Neural cell (in vitro differentiated cells): ENCODE measurements at regions not wholly inside any gene's neighbourhood (a gene's known extent, or its start where the extent isn't known, plus 50 kb on each side); places are given as distances from the start of the nearest gene placed in this dataset.

ENCODE experiments used
- H2AFZ ChIP-seq: fragments of 200-600, 300-800 bp; sonication (generic), shearing (Covaris generic); 2 replicates; pipeline ENCODE4 v1.6.0; 2014; ENCODE audit warnings: low read depth, mild to moderate bottlenecking, antibody characterized with exemption, low read length, moderate library complexity
- H3F3A ChIP-seq: fragments of 200-600 bp; shearing (Covaris generic); 2 replicates; pipeline ENCODE4 v1.6.1; 2016; ENCODE audit warnings: mild to moderate bottlenecking, moderate library complexity, mixed read lengths, antibody characterized with exemption, low read length; ENCODE audit not compliant: insufficient read depth, poor library complexity, severe bottlenecking
- H3K27ac ChIP-seq: fragments of 200-600, 300-800 bp; sonication (generic), shearing (Covaris generic); 2 replicates; pipeline ENCODE4 v1.5.1; 2014; ENCODE audit warnings: mild to moderate bottlenecking, low read length, moderate library complexity
- H3K27me3 ChIP-seq: fragments of 300-800, 200-600 bp; sonication (generic), shearing (Covaris generic); 2 replicates; pipeline ENCODE4 v1.6.0; 2014; ENCODE audit warnings: mild to moderate bottlenecking, low read depth, low read length, moderate library complexity; ENCODE audit not compliant: insufficient read depth
- H3K36me3 ChIP-seq: fragments of 300-800, 200-600 bp; sonication (generic), shearing (Covaris generic); 2 replicates; pipeline ENCODE4 v1.5.1; 2014; ENCODE audit warnings: mild to moderate bottlenecking, antibody characterized with exemption, low read length, moderate library complexity; ENCODE audit not compliant: insufficient read depth
- H3K4me2 ChIP-seq: fragments of 300-800, 200-600 bp; sonication (generic), shearing (Covaris generic); 2 replicates; pipeline ENCODE4 v1.6.0; 2014; ENCODE audit warnings: mild to moderate bottlenecking, low read length
- H3K4me3 ChIP-seq: fragments of 300-800, 200-600 bp; sonication (generic), shearing (Covaris generic); 2 replicates; pipeline ENCODE4 v1.5.1; 2014; ENCODE audit warnings: mild to moderate bottlenecking, low read length, moderate library complexity
- H3K79me2 ChIP-seq: fragments of 200-600 bp; shearing (Covaris generic); replicated peaks from 2 replicates; pipeline ENCODE4 v1.6.0; 2014; ENCODE audit warnings: mild to moderate bottlenecking, low read length, moderate library complexity; ENCODE audit not compliant: insufficient read depth
- H3K9ac ChIP-seq: fragments of 300-800, 200-600 bp; sonication (generic), shearing (Covaris generic); 2 replicates; pipeline ENCODE4 v1.6.1; 2016; ENCODE audit warnings: mild to moderate bottlenecking, low read length, mixed read lengths
- H3K9me2 ChIP-seq: fragments of 200-600 bp; shearing (Covaris generic); 2 replicates; pipeline ENCODE4 v1.6.1; 2016; ENCODE audit warnings: mild to moderate bottlenecking, low read length, mixed read lengths; ENCODE audit not compliant: insufficient read depth
- H3K9me3 ChIP-seq: fragments of 200-600, 300-800 bp; sonication (generic), shearing (Covaris generic); 2 replicates; pipeline ENCODE4 v1.6.1; 2016; ENCODE audit warnings: mild to moderate bottlenecking, mixed run types, low read length, moderate library complexity, mixed read lengths
- H4K20me1 ChIP-seq: fragments of 200-600 bp; shearing (Covaris generic); 2 replicates; pipeline ENCODE4 v1.6.1; 2016; ENCODE audit warnings: mild to moderate bottlenecking, mixed run types; ENCODE audit not compliant: insufficient read depth
- CTCF ChIP-seq: fragments of 450-650 bp; IDR thresholded peaks from 2 replicates; pipeline ENCODE4 v1.5.1; 2014; ENCODE audit warnings: antibody characterized with exemption, mild to moderate bottlenecking, moderate library complexity; ENCODE audit not compliant: poor library complexity, severe bottlenecking
- EP300 ChIP-seq: fragments of 450-650 bp; conservative IDR thresholded peaks from 2 replicates; pipeline ENCODE4 v1.6.1; 2014; ENCODE audit warnings: antibody characterized with exemption, mild to moderate bottlenecking, moderate library complexity; ENCODE audit not compliant: poor library complexity, severe bottlenecking
- EZH2 ChIP-seq: fragments of 200-600, 300-800 bp; shearing (Covaris generic), sonication (generic); IDR thresholded peaks from 2 replicates; pipeline ENCODE4 v1.6.1; 2014; ENCODE audit warnings: antibody characterized with exemption, low read length, borderline replicate concordance, mild to moderate bottlenecking; ENCODE audit not compliant: insufficient read depth, poor library complexity, severe bottlenecking
- MXI1 ChIP-seq: fragments of 450-650 bp; conservative IDR thresholded peaks from 2 replicates; pipeline ENCODE4 v1.6.1; 2014; ENCODE audit warnings: antibody characterized with exemption, mild to moderate bottlenecking; ENCODE audit not compliant: poor library complexity, severe bottlenecking
- POLR2AphosphoS5 ChIP-seq: IDR thresholded peaks from 2 replicates; pipeline ENCODE4 v1.6.1; 2012
- RAD21 ChIP-seq: fragments of 450-650 bp; conservative IDR thresholded peaks from 2 replicates; pipeline ENCODE4 v1.6.1; 2014; ENCODE audit warnings: antibody characterized with exemption, mild to moderate bottlenecking, moderate library complexity
- REST ChIP-seq: IDR thresholded peaks from 2 replicates; pipeline ENCODE4 v1.6.1; 2012; ENCODE audit warnings: borderline replicate concordance
- SMC3 ChIP-seq: fragments of 450-650 bp; conservative IDR thresholded peaks from 2 replicates; pipeline ENCODE4 v1.6.1; 2014; ENCODE audit warnings: antibody characterized with exemption, mild to moderate bottlenecking, moderate library complexity; ENCODE audit not compliant: poor library complexity
- TAF1 ChIP-seq: IDR thresholded peaks from 2 replicates; pipeline ENCODE4 v1.6.1; 2012; ENCODE audit warnings: low read depth

- Histone ChIP-seq H3K4me3 (no peak overlapping the region), H3K27ac (no peak overlapping the region), H3K79me2 (no peaks in the 10 kb centered on the region), H3K27me3 (no peaks in the 10 kb centered on the region), H3K36me3 (no peaks in the 10 kb centered on the region), H4K20me1 (no peaks in the 10 kb centered on the region), H3K9ac (no peak overlapping the region), H2AFZ (no peak overlapping the region), H3F3A (peaks cover 7% of the 10 kb centered on the region), H3K9me3 (no peaks in the 10 kb centered on the region), H3K4me2 (no peak overlapping the region), H3K9me2 (no peaks in the 10 kb centered on the region)
- TF ChIP-seq TAF1, result no peak
- TF ChIP-seq REST, result no peak
- TF ChIP-seq EZH2, result no peak
- no peak for TF ChIP-seq RAD21
- no peak for TF ChIP-seq POLR2AphosphoS5
- no peak for TF ChIP-seq CTCF
- no peak for TF ChIP-seq EP300
- TF ChIP-seq MXI1, result no peak
- no peak for TF ChIP-seq SMC3
Observed at GRCh38 chr10:78976825-78977755, 91.7 kb upstream of the ZMIZ1 start.

- H3K27ac ChIP-seq, result no peak overlapping the region
- no peaks in the 10 kb centered on the region for H3K79me2 ChIP-seq
- no peak overlapping the region for H3K4me2 ChIP-seq
- no peaks in the 10 kb centered on the region for H4K20me1 ChIP-seq
- no peaks in the 10 kb centered on the region for H3K9me3 ChIP-seq
- H3K9me2 ChIP-seq, result no peaks in the 10 kb centered on the region
- no peak for TF ChIP-seq CTCF
- no peak for TF ChIP-seq TAF1
- TF ChIP-seq SMC3, result no peak
- TF ChIP-seq EP300, result no peak
- TF ChIP-seq REST, result no peak
- no peak for TF ChIP-seq POLR2AphosphoS5
- TF ChIP-seq MXI1, result no peak
- no peak for TF ChIP-seq RAD21
- no peak for TF ChIP-seq EZH2
- no peaks in the 10 kb centered on the region for H3K27me3 ChIP-seq
- no peak overlapping the region for H3K9ac ChIP-seq
- H3K4me3 ChIP-seq, result no peak overlapping the region
- H3F3A ChIP-seq, result peaks cover 2% of the 10 kb centered on the region
- no peak overlapping the region for H2AFZ ChIP-seq
- H3K36me3 ChIP-seq, result no peaks in the 10 kb centered on the region
Observed at GRCh38 chr10:78979938-78980337, 88.8 kb upstream of the ZMIZ1 start.
